SK-N-SH (cell line): ENCODE measurements at regions not wholly inside any gene's neighbourhood (a gene's known extent, or its start where the extent isn't known, plus 50 kb on each side); places are given as distances from the start of the nearest gene placed in this dataset.
A peak's percentile ranks its signal among the peaks of the same experiment; 100 is the strongest.

ENCODE experiments used
- CTCF ChIA-PET: fragments of 300-600, 350-600 bp; formaldehyde crosslinking; extraction: SDS; loops from one replicate; lab custom pipeline; 2021; lab: Yijun Ruan, JAX
- POLR2A ChIA-PET: fragments of 350-600 bp; sonication (Branson Sonifier 250); formaldehyde crosslinking; extraction: SDS; loops from one replicate; lab custom pipeline; 2020; ENCODE audit warnings: antibody characterized with exemption, inconsistent platforms; lab: Yijun Ruan, JAX
- DNase-seq: peaks from one replicate; pipeline ENCODE4 v3.0.0; 2012
- H2AFZ ChIP-seq: fragments of 200-600 bp; sonication (generic); 2 replicates; pipeline ENCODE4 v1.8.1; 2016; ENCODE audit warnings: antibody characterized with exemption, mild to moderate bottlenecking, low read depth
- H3F3A ChIP-seq: fragments of 200-600 bp; sonication (generic); replicated peaks from 2 replicates; pipeline ENCODE3; 2016; ENCODE audit warnings: antibody characterized with exemption, mild to moderate bottlenecking; ENCODE audit not compliant: insufficient read depth
- H3K27ac ChIP-seq, 2 experiments: fragments of 200-500 bp in 1 of 2; fragments of 200-600 bp in 1 of 2; sonication (Bioruptor generic) in 1 of 2; sonication (generic), shearing (Covaris generic) in 1 of 2; 2 replicates each; pipeline versions ENCODE4 v1.5.1 to v1.6.1; 2014 to 2016; ENCODE audit warnings: low read depth in 2 of 2, inconsistent platforms in 1 of 2, low read length in 1 of 2, mild to moderate bottlenecking in 1 of 2, mixed read lengths in 1 of 2
- H3K27me3 ChIP-seq: fragments of 200-600 bp; sonication (generic), shearing (Covaris generic); 2 replicates; pipeline ENCODE4 v1.6.1; 2016; ENCODE audit warnings: mixed run types; ENCODE audit not compliant: insufficient read depth
- H3K36me3 ChIP-seq, 2 experiments: fragments of 200-500 bp in 1 of 2; fragments of 200-600 bp in 1 of 2; sonication (Bioruptor generic) in 1 of 2; sonication (generic) in 1 of 2; replicated peaks in 1 of 2; 2 replicates each; pipeline versions ENCODE3 to v1.5.1; 2014 to 2016; ENCODE audit warnings: low read length in 1 of 2, mild to moderate bottlenecking in 1 of 2; ENCODE audit not compliant: insufficient read depth in 2 of 2, control insufficient read depth in 1 of 2
- H3K4me1 ChIP-seq, 2 experiments: fragments of 200-500 bp in 1 of 2; fragments of 200-600 bp in 1 of 2; sonication (Bioruptor generic) in 1 of 2; sonication (generic), shearing (Covaris generic) in 1 of 2; 2 replicates each; pipeline versions ENCODE4 v1.5.1 to v1.6.1; 2014 to 2016; ENCODE audit warnings: low read depth in 1 of 2, low read length in 1 of 2, mixed run types in 1 of 2; ENCODE audit not compliant: insufficient read depth in 2 of 2, control insufficient read depth in 1 of 2
- H3K4me2 ChIP-seq: fragments of 200-600 bp; sonication (generic), shearing (Covaris generic); 2 replicates; pipeline ENCODE4 v1.6.1; 2017; ENCODE audit warnings: mixed run types
- H3K4me3 ChIP-seq, 2 experiments: fragments of 200-500 bp in 1 of 2; fragments of 200-600 bp in 1 of 2; sonication (Bioruptor generic) in 1 of 2; sonication (generic), shearing (Covaris generic) in 1 of 2; 2 replicates each; pipeline versions ENCODE4 v1.5.1 to v1.8.1; 2014 to 2016; ENCODE audit warnings: low read depth in 2 of 2, inconsistent platforms in 1 of 2, low read length in 1 of 2, mild to moderate bottlenecking in 1 of 2, mixed read lengths in 1 of 2, moderate library complexity in 1 of 2
- H3K79me2 ChIP-seq: fragments of 200-600 bp; sonication (generic); 2 replicates; pipeline ENCODE4 v1.8.1; 2017; ENCODE audit warnings: mild to moderate bottlenecking; ENCODE audit not compliant: insufficient read depth
- H3K9ac ChIP-seq: fragments of 200-600 bp; sonication (generic); 2 replicates; pipeline ENCODE4 v1.6.1; 2017; ENCODE audit warnings: mixed run types
- H3K9me2 ChIP-seq: fragments of 200-600 bp; sonication (generic); 2 replicates; pipeline ENCODE4 v1.6.1; 2017; ENCODE audit warnings: mixed run types
- H3K9me3 ChIP-seq: fragments of 200-600 bp; sonication (generic); 2 replicates; pipeline ENCODE4 v1.6.1; 2017; ENCODE audit warnings: mixed run types, mild to moderate bottlenecking, moderate library complexity
- H4K20me1 ChIP-seq: fragments of 200-600 bp; sonication (generic); 2 replicates; pipeline ENCODE4 v1.6.1; 2017; ENCODE audit warnings: mild to moderate bottlenecking, mixed run types; ENCODE audit not compliant: insufficient read depth
- CTCF ChIP-seq: fragments of 200-600 bp; sonication (generic); IDR thresholded peaks from 2 replicates; pipeline ENCODE4 v1.6.1; 2017; ENCODE audit warnings: antibody characterized with exemption, mild to moderate bottlenecking, moderate library complexity
- ELF1 ChIP-seq: IDR thresholded peaks from 2 replicates; pipeline ENCODE4 v1.4.0; 2012
- EP300 ChIP-seq, 2 experiments: IDR thresholded peaks; 2 replicates each; pipeline versions ENCODE4 v1.4.0 to v1.6.1; 2012; ENCODE audit warnings: borderline replicate concordance in 1 of 2, low read depth in 1 of 2, low read length in 1 of 2
- FOXJ3 ChIP-seq: sonication (generic); formaldehyde crosslinking; IDR thresholded peaks from 2 replicates; pipeline ENCODE4 v1.5.1; 2020; ENCODE audit warnings: mild to moderate bottlenecking, missing genetic modification reagents
- GABPA ChIP-seq: IDR thresholded peaks from 2 replicates; pipeline ENCODE4 v1.4.0; 2012; ENCODE audit warnings: low read depth, mild to moderate bottlenecking
- MAX ChIP-seq: IDR thresholded peaks from 2 replicates; pipeline ENCODE4 v1.4.0; 2012; ENCODE audit warnings: low read depth
- MEF2A ChIP-seq: IDR thresholded peaks from 2 replicates; pipeline ENCODE4 v1.4.0; 2012; ENCODE audit warnings: low read depth, borderline replicate concordance
- NRF1 ChIP-seq: IDR thresholded peaks from 2 replicates; pipeline ENCODE4 v1.6.1; 2012; ENCODE audit warnings: low read depth, mild to moderate bottlenecking, low read length
- PBX3 ChIP-seq: IDR thresholded peaks from 2 replicates; pipeline ENCODE4; 2012
- POLR2AphosphoS5 ChIP-seq: IDR thresholded peaks from 2 replicates; pipeline ENCODE4 v1.6.1; 2012; ENCODE audit warnings: low read depth, low read length
- RCOR1 ChIP-seq: fragments of 150-350 bp; IDR thresholded peaks from 2 replicates; pipeline ENCODE4 v1.6.1; 2017; ENCODE audit warnings: antibody characterized with exemption, low read length
- RFX5 ChIP-seq: IDR thresholded peaks from 2 replicates; pipeline ENCODE4 v1.6.1; 2012; ENCODE audit warnings: mild to moderate bottlenecking, improper control_type of control experiment, low read length
- SMC3 ChIP-seq: IDR thresholded peaks from 2 replicates; pipeline ENCODE4 v1.6.1; 2012; ENCODE audit warnings: low read depth, low read length, improper control_type of control experiment
- TAF1 ChIP-seq: IDR thresholded peaks from 2 replicates; pipeline ENCODE4 v1.6.1; 2012; ENCODE audit warnings: low read depth, mild to moderate bottlenecking, low read length, moderate library complexity, borderline replicate concordance
- TEAD4 ChIP-seq: IDR thresholded peaks from 2 replicates; pipeline ENCODE4 v1.4.0; 2012; ENCODE audit warnings: mild to moderate bottlenecking, borderline replicate concordance; ENCODE audit not compliant: insufficient read depth
- USF2 ChIP-seq: fragments of 150-350 bp; IDR thresholded peaks from 2 replicates; pipeline ENCODE4 v1.6.1; 2017; ENCODE audit warnings: antibody characterized with exemption, low read length, low read depth, borderline replicate concordance
- YY1 ChIP-seq: IDR thresholded peaks from 2 replicates; pipeline ENCODE4 v1.4.0; 2012; ENCODE audit warnings: low read depth, mild to moderate bottlenecking
- WGBS: methylation state at CpG from one replicate; pipeline ENCODE4 v1.1.6; 2017; ENCODE audit warnings: low lambda C conversion rate; 5-methylcytosine and 5-hydroxymethylcytosine counted together

GRCh38 chr7:130943981-130944380, 210.0 kb upstream of the KLF14 start:
- Histone ChIP-seq H3K9ac (peak overlapping the region; percentile 27; the same call in 1 of the 2 replicates), H3K79me2 (peaks cover 98% of the 10 kb centered on the region), H2AFZ (no peak overlapping the region), H3K27ac (peak overlapping the region in 1 of 2 experiments; percentile 72; a peak in 3 of 4 replicates), H3K27me3 (no peaks in the 10 kb centered on the region), H3K9me3 (no peaks in the 10 kb centered on the region), H3K9me2 (no peaks in the 10 kb centered on the region), H3K4me1 (peaks cover 2 to 37% of the 10 kb centered on the region in 2 experiments), H3K4me2 (peak overlapping the region; percentile 44), H3F3A (peaks cover 31% of the 10 kb centered on the region), H4K20me1 (no peaks in the 10 kb centered on the region; the same call in 1 of the 2 replicates), H3K4me3 (no peak overlapping the region), H3K36me3 (peaks cover 35 to 39% of the 10 kb centered on the region in 2 experiments)
- TF ChIP-seq RFX5 (no peak), FOXJ3 (no peak), MEF2A (no peak)
- DNase-seq = no peak
- WGBS = 82% methylated on average over 3 of the region's 3 CpGs
- POLR2A ChIA-PET = no interaction called here
- CTCF ChIA-PET = interaction anchor here (1.0 to 1.2 kb wide), 2 partner anchors 16 to 96 kb away, joined by 4 read pairs; no protein-coding TSS in a partner anchor

- ChIA-PET POLR2A (no interaction called here), CTCF (interaction anchor here (0.8 to 1.6 kb wide), 4 partner anchors 12 to 106 kb away, joined by 3 to 5 read pairs (median 4); no protein-coding TSS in a partner anchor)
- no peak overlapping the region for H3K9ac ChIP-seq
- no peaks in the 10 kb centered on the region; the same call in 1 of the 2 replicates for H4K20me1 ChIP-seq
- no peaks in the 10 kb centered on the region for H3K27me3 ChIP-seq
- H3K4me2 ChIP-seq = no peak overlapping the region
- H3K9me3 ChIP-seq = no peaks in the 10 kb centered on the region
- TF ChIP-seq PBX3 (no peak), SMC3 (no peak), POLR2AphosphoS5 (no peak), NRF1 (no peak), TAF1 (no peak), TEAD4 (no peak), FOXJ3 (no peak), MEF2A (no peak), YY1 (no peak), ELF1 (no peak)
- no peaks in the 10 kb centered on the region for H3K9me2 ChIP-seq
- no peak overlapping the region for H2AFZ ChIP-seq
- H3K27ac ChIP-seq = peak overlapping the region in 1 of 2 experiments; percentile 7; a peak in 1 of 4 replicates
- peaks cover 30% of the 10 kb centered on the region for H3F3A ChIP-seq
- 80% methylated on average over 1 of the region's 1 CpG for WGBS
- no peak for DNase-seq
- peaks cover 98% of the 10 kb centered on the region for H3K79me2 ChIP-seq
- no peak overlapping the region for H3K4me3 ChIP-seq
- H3K36me3 ChIP-seq = peaks cover 32 to 39% of the 10 kb centered on the region in 2 experiments
- peaks cover 2 to 27% of the 10 kb centered on the region in 2 experiments; a peak in 3 of 4 replicates for H3K4me1 ChIP-seq
These were observed 211.0 kb upstream of the KLF14 start for GRCh38 chr7:130944997-130945396.

- POLR2A ChIA-PET = no interaction called here
- H3K4me3 ChIP-seq = no peak overlapping the region
- no peak overlapping the region for H2AFZ ChIP-seq
- H3K9me2 ChIP-seq = no peaks in the 10 kb centered on the region
- peaks cover 2 to 26% of the 10 kb centered on the region in 2 experiments; a peak in 3 of 4 replicates for H3K4me1 ChIP-seq
- no peak overlapping the region for H3K9ac ChIP-seq
- H3F3A ChIP-seq = peaks cover 30% of the 10 kb centered on the region
- H3K36me3 ChIP-seq = peaks cover 35 to 40% of the 10 kb centered on the region in 2 experiments
- no peak overlapping the region for H3K4me2 ChIP-seq
- WGBS = 88% methylated on average over 5 of the region's 5 CpGs
- peaks cover 98% of the 10 kb centered on the region for H3K79me2 ChIP-seq
- H3K27ac ChIP-seq = peak overlapping the region in 1 of 2 experiments; percentile 7; a peak in 1 of 4 replicates
- CTCF ChIA-PET = interaction anchor here (0.8 to 2.6 kb wide), 4 partner anchors 11 to 106 kb away, joined by 3 to 21 read pairs (median 4); no protein-coding TSS in a partner anchor
- no peak for DNase-seq
- no peaks in the 10 kb centered on the region for H3K27me3 ChIP-seq
- no peaks in the 10 kb centered on the region for H3K9me3 ChIP-seq
- H4K20me1 ChIP-seq = no peaks in the 10 kb centered on the region
- no peak for TF ChIP-seq CTCF
- TF ChIP-seq MAX = no peak
- no peak for TF ChIP-seq USF2
- no peak for TF ChIP-seq PBX3
- no peak for TF ChIP-seq RCOR1
- no peak for TF ChIP-seq GABPA
- no peak for TF ChIP-seq TAF1
- no peak for TF ChIP-seq TEAD4
- no peak for TF ChIP-seq EP300 (IDR thresholded peaks at IDR 0.05; ENCODE audit: borderline replicate concordance in 1 of 2, low read depth in 1 of 2, low read length in 1 of 2)
These were observed 211.4 kb upstream of the KLF14 start for GRCh38 chr7:130945411-130945811.
